ENCODE measurements at regions not wholly inside any gene's neighbourhood (a gene's known extent, or its start where the extent isn't known, plus 50 kb on each side); places are given as distances from the start of the nearest gene placed in this dataset.

GRCh38 chr12:114961491-114961890 lies 277.5 kb upstream of the TBX3 start:
- peaks cover 20% of the 10 kb centered on the region for H3K4me1 Mint-ChIP-seq
- peak overlapping the region in 2 of 3 experiments; percentile 40 to 50 for H3K27ac Mint-ChIP-seq
- H3K36me3 Mint-ChIP-seq (ENCODE audit: low read depth), result no peaks in the 10 kb centered on the region
- no peak overlapping the region for H3K4me3 Mint-ChIP-seq
- no peaks in the 10 kb centered on the region for H3K9me3 Mint-ChIP-seq
- TF ChIP-seq CTCF (IDR thresholded peaks at IDR 0.05; ENCODE audit: unreplicated experiment in 3 of 3), result no peak
- no peaks in the 10 kb centered on the region for H3K27me3 Mint-ChIP-seq (ENCODE audit: low read depth)

GRCh38 chr12:114958538-114958937 lies 274.6 kb upstream of the TBX3 start:
- no peak overlapping the region for H3K27ac Mint-ChIP-seq
- no peaks in the 10 kb centered on the region for H3K27me3 Mint-ChIP-seq (ENCODE audit: low read depth)
- H3K4me3 Mint-ChIP-seq, result no peak overlapping the region
- no peaks in the 10 kb centered on the region for H3K36me3 Mint-ChIP-seq (ENCODE audit: low read depth)
- TF ChIP-seq CTCF (IDR thresholded peaks at IDR 0.05; ENCODE audit: unreplicated experiment in 3 of 3), result no peak
- no peaks in the 10 kb centered on the region for H3K9me3 Mint-ChIP-seq
- peaks cover 36% of the 10 kb centered on the region for H3K4me1 Mint-ChIP-seq

GRCh38 chr12:114957225-114957624 lies 273.2 kb upstream of the TBX3 start:
- Mint-ChIP-seq H3K4me3 (no peak overlapping the region), H3K27ac (peak overlapping the region; percentile 39 to 71 (median 45)), H3K9me3 (no peaks in the 10 kb centered on the region), H3K36me3 (ENCODE audit: low read depth) (no peaks in the 10 kb centered on the region), H3K4me1 (peaks cover 49% of the 10 kb centered on the region), H3K27me3 (ENCODE audit: low read depth) (no peaks in the 10 kb centered on the region)
- TF ChIP-seq CTCF (IDR thresholded peaks at IDR 0.05; ENCODE audit: unreplicated experiment in 3 of 3), result no peak

- H3K27ac Mint-ChIP-seq, result peak overlapping the region; percentile 84 to 89 (median 86)
- H3K36me3 Mint-ChIP-seq (ENCODE audit: low read depth), result no peaks in the 10 kb centered on the region
- peaks cover 49% of the 10 kb centered on the region for H3K4me1 Mint-ChIP-seq
- no peaks in the 10 kb centered on the region for H3K9me3 Mint-ChIP-seq
- no peak overlapping the region for H3K4me3 Mint-ChIP-seq
- no peak for TF ChIP-seq CTCF (IDR thresholded peaks at IDR 0.05; ENCODE audit: unreplicated experiment in 3 of 3)
- no peaks in the 10 kb centered on the region for H3K27me3 Mint-ChIP-seq (ENCODE audit: low read depth)
Measured at GRCh38 chr12:114955414-114956014, 271.5 kb upstream of the TBX3 start.

- Mint-ChIP-seq H3K27ac (peak overlapping the region; percentile 43 to 70 (median 52)), H3K4me3 (no peak overlapping the region), H3K9me3 (no peaks in the 10 kb centered on the region), H3K4me1 (peaks cover 49% of the 10 kb centered on the region), H3K36me3 (ENCODE audit: low read depth) (no peaks in the 10 kb centered on the region), H3K27me3 (ENCODE audit: low read depth) (no peaks in the 10 kb centered on the region)
- TF ChIP-seq CTCF (IDR thresholded peaks at IDR 0.05; ENCODE audit: unreplicated experiment in 3 of 3), result no peak
Measured at GRCh38 chr12:114954511-114955055, 270.6 kb upstream of the TBX3 start.
